ENCODE measurements at regions not wholly inside any gene's neighbourhood (a gene's known extent, or its start where the extent isn't known, plus 50 kb on each side); places are given as distances from the start of the nearest gene placed in this dataset.

- H3K79me2 ChIP-seq (ENCODE audit: control insufficient read depth in 1 of 2, insufficient read depth in 2 of 2, low read length in 2 of 2), result no peaks in the 10 kb centered on the region
- no peak overlapping the region for H3K56ac ChIP-seq (replicated peaks; ENCODE audit: insufficient read length, low read depth, low read length)
- H4K20me1 ChIP-seq (replicated peaks in 1 of 2; ENCODE audit: control insufficient read depth in 1 of 2, insufficient read depth in 2 of 2, low read length in 2 of 2), result no peaks in the 10 kb centered on the region
- H3K23ac ChIP-seq (ENCODE audit: insufficient read length), result no peak overlapping the region
- H2BK20ac ChIP-seq (ENCODE audit: low read length), result no peak overlapping the region
- H2BK12ac ChIP-seq (ENCODE audit: low read depth, low read length), result no peak overlapping the region
- H3K79me1 ChIP-seq (ENCODE audit: low read depth, low read length), result no peaks in the 10 kb centered on the region
- no peak overlapping the region for H4K5ac ChIP-seq (ENCODE audit: insufficient read length, low read depth, low read length)
- H3K18ac ChIP-seq (ENCODE audit: extremely low read depth, low read length), result no peak overlapping the region
- H3K4me1 ChIP-seq (replicated peaks in 1 of 4; ENCODE audit: control insufficient read depth in 3 of 4, insufficient read depth in 4 of 4, low read length in 3 of 4), result no peaks in the 10 kb centered on the region
- ChIA-PET POLR2A (ENCODE audit: partially characterized antibody) (no interaction called here), CTCF (ENCODE audit: partially characterized antibody) (no interaction called here)
- no peak overlapping the region for H2BK120ac ChIP-seq (replicated peaks; ENCODE audit: low read depth, low read length)
- TF ChIP-seq HDAC2 (IDR thresholded peaks at IDR 0.05; ENCODE audit: borderline replicate concordance in 1 of 2, low read depth in 2 of 2, low read length in 2 of 2) (no peak), JUN (IDR thresholded peaks at IDR 0.05; ENCODE audit: low read depth, low read length) (no peak), RAD21 (IDR thresholded peaks at IDR 0.05 in 1 of 2, conservative IDR thresholded peaks at IDR 0.05 in 1 of 2; ENCODE audit: low read depth in 2 of 2, low read length in 2 of 2) (peak in 1 of 2 experiments; percentile 20; a peak in 1 of 4 replicates)
- H4K91ac ChIP-seq (replicated peaks; ENCODE audit: insufficient read length, low read length), result no peak overlapping the region
- 60% methylated on average over 2 of the region's 2 CpGs; no CpG with 5 or more reads in 1 of the 2 experiments for WGBS, 2 experiments (ENCODE audit: extremely low coverage in 1 of 2, insufficient coverage in 1 of 2, insufficient read length in 1 of 2, insufficient replicate concordance in 2 of 2, low coverage in 1 of 2, low lambda C conversion rate in 2 of 2, missing lambda C conversion rate in 1 of 2)
- no peak overlapping the region for H2BK5ac ChIP-seq (ENCODE audit: low read depth, low read length)
- no peak overlapping the region for H3K4me3 ChIP-seq (ENCODE audit: extremely low read depth in 1 of 4, insufficient read depth in 2 of 4, low read depth in 3 of 4, low read length in 4 of 4)
- H3K36me3 ChIP-seq (ENCODE audit: control insufficient read depth in 2 of 4, insufficient read depth in 4 of 4, low read length in 3 of 4), result no peaks in the 10 kb centered on the region
- no peaks in the 10 kb centered on the region for H3K23me2 ChIP-seq (ENCODE audit: low read depth, low read length)
- H2AFZ ChIP-seq (ENCODE audit: low read length), result no peak overlapping the region
- H3K27ac ChIP-seq (ENCODE audit: low read depth, low read length), result no peak overlapping the region
- no peak overlapping the region for H3K14ac ChIP-seq (ENCODE audit: insufficient read length)
- no peak overlapping the region for H2BK15ac ChIP-seq (ENCODE audit: low read length)
- no peak for FAIRE-seq
- H3K9me3 ChIP-seq (ENCODE audit: insufficient read depth in 2 of 2, low read depth in 1 of 2, low read length in 1 of 2), result no peaks in the 10 kb centered on the region
- no peak overlapping the region for H3K4me2 ChIP-seq (ENCODE audit: insufficient read depth in 1 of 2, low read depth in 2 of 2, low read length in 2 of 2)
- no peak overlapping the region for H4K8ac ChIP-seq (ENCODE audit: extremely low read depth, insufficient read depth, low read length)
- no peaks in the 10 kb centered on the region; a peak in 1 of 7 replicates for H3K27me3 ChIP-seq (replicated peaks in 1 of 4; ENCODE audit: control insufficient read depth in 3 of 4, extremely low read depth in 1 of 4, insufficient read depth in 3 of 4, low read length in 3 of 4)
- no peak overlapping the region for H3K9ac ChIP-seq (replicated peaks in 1 of 4; ENCODE audit: extremely low read depth in 1 of 4, low read depth in 3 of 4, low read length in 3 of 4)
- DNase-seq (ENCODE audit: low read depth in 1 of 2, low spot score in 2 of 2), result no peak
- no peak overlapping the region for H3K4ac ChIP-seq (replicated peaks; ENCODE audit: insufficient read length, low read depth, low read length)
- no peak overlapping the region for H2AK5ac ChIP-seq (ENCODE audit: low read depth, low read length)
These were observed 90.0 kb upstream of the SERP2 start for GRCh38 chr13:44283600-44283999.
